Urothelium cell line (cell line): ENCODE measurements at regions not wholly inside any gene's neighbourhood (a gene's known extent, or its start where the extent isn't known, plus 50 kb on each side); places are given as distances from the start of the nearest gene placed in this dataset.

Source experiments
- DNase-seq: peaks from one replicate; pipeline ENCODE4 v3.0.0; 2011; ENCODE audit warnings: low spot score, mixed read lengths
- FAIRE-seq: peaks from 2 replicates; lab custom pipeline; 2011; peaks lifted over from hg19 to GRCh38; lab: Jason Lieb, UNC

GRCh38 chr12:93318720-93319522, 58.8 kb upstream of the NUDT4 start:
- FAIRE-seq (no peak), DNase-seq (no peak)

GRCh38 chr12:93319523-93320050, 58.1 kb upstream of the NUDT4 start:
- FAIRE-seq (no peak), DNase-seq (no peak)

GRCh38 chr12:93322784-93323183, 54.9 kb upstream of the NUDT4 start:
- FAIRE-seq: no peak
- peak; percentile 36 for DNase-seq

GRCh38 chr12:93323625-93324329, 53.9 kb upstream of the NUDT4 start:
- FAIRE-seq (no peak), DNase-seq (no peak)

- DNase-seq: peak; percentile 48
- FAIRE-seq: no peak
Observed at GRCh38 chr12:93325855-93326254, 51.9 kb upstream of the NUDT4 start.
